SK-N-MC (cell line): ENCODE measurements at regions not wholly inside any gene's neighbourhood (a gene's known extent, or its start where the extent isn't known, plus 50 kb on each side); places are given as distances from the start of the nearest gene placed in this dataset.

Experiments used
- EZH2 ChIP-seq: fragments of 200-600 bp; sonication (generic); IDR thresholded peaks from one replicate; pipeline ENCODE4 v1.6.1; 2017; ENCODE audit warnings: antibody characterized with exemption
- POLR2AphosphoS5 ChIP-seq: IDR thresholded peaks from 2 replicates; pipeline ENCODE4 v1.6.1; 2012; ENCODE audit warnings: mild to moderate bottlenecking, low read depth, low read length, borderline replicate concordance

GRCh38 chr4:112923516-112923915 lies 125.9 kb upstream of the ANK2 start:
- TF ChIP-seq POLR2AphosphoS5 = no peak
- TF ChIP-seq EZH2 = no peak
